NCI-H2029 (cell line): ENCODE measurements at regions not wholly inside any gene's neighbourhood (a gene's known extent, or its start where the extent isn't known, plus 50 kb on each side); places are given as distances from the start of the nearest gene placed in this dataset.
A peak's percentile ranks its signal among the peaks of the same experiment; 100 is the strongest.
"Not testable (repeated sequence)": the region's sequence is repeated elsewhere in the genome, so short reads cannot be mapped to it uniquely, and the experiment has no call there.

Experiments
- DNase-seq: peaks from one replicate; lab custom pipeline; 2025; lab: John Stamatoyannopoulos, UW

- not testable (repeated sequence) for DNase-seq
Observed at GRCh38 chr7:138220321-138220720, 144.1 kb downstream of the AKR1D1 start.

GRCh38 chr7:138221388-138221787 lies 145.1 kb downstream of the AKR1D1 start:
- not testable (repeated sequence) for DNase-seq

GRCh38 chr7:138223402-138223879 lies 147.2 kb downstream of the AKR1D1 start:
- no peak for DNase-seq

GRCh38 chr7:138226001-138226476 lies 149.8 kb downstream of the AKR1D1 start:
- peak; percentile 74 for DNase-seq

- no peak for DNase-seq
Observed at GRCh38 chr7:138226745-138227279, 150.6 kb downstream of the AKR1D1 start.

GRCh38 chr7:138228119-138228518 lies 151.9 kb downstream of the AKR1D1 start:
- no peak for DNase-seq

GRCh38 chr7:138228769-138229168 lies 152.5 kb downstream of the AKR1D1 start:
- no peak for DNase-seq

GRCh38 chr7:138233189-138233588 lies 156.9 kb downstream of the AKR1D1 start:
- DNase-seq, result no peak

- DNase-seq, result no peak
Observed at GRCh38 chr7:138235207-138235606, 158.9 kb downstream of the AKR1D1 start.

- no peak for DNase-seq
Observed at GRCh38 chr7:138237995-138238394, 161.7 kb downstream of the AKR1D1 start.

- DNase-seq, result no peak
Observed at GRCh38 chr7:138238734-138239659, 162.7 kb downstream of the AKR1D1 start.

GRCh38 chr7:138243430-138243829 lies 167.2 kb downstream of the AKR1D1 start:
- DNase-seq, result peak; percentile 88

- DNase-seq, result no peak
Observed at GRCh38 chr7:138243836-138244235, 167.6 kb downstream of the AKR1D1 start.

GRCh38 chr7:138244606-138245005 lies 168.3 kb downstream of the AKR1D1 start:
- DNase-seq, result no peak

- DNase-seq, result peak; percentile 8
Observed at GRCh38 chr7:138245216-138245615, 169.0 kb downstream of the AKR1D1 start.

GRCh38 chr7:138245682-138246081 lies 169.4 kb downstream of the AKR1D1 start:
- DNase-seq, result peak; percentile 56

- DNase-seq, result no peak
Observed at GRCh38 chr7:138246428-138246827, 170.2 kb downstream of the AKR1D1 start.

GRCh38 chr7:138247081-138247480 lies 170.8 kb downstream of the AKR1D1 start:
- DNase-seq, result no peak

GRCh38 chr7:138247568-138248333 lies 171.5 kb downstream of the AKR1D1 start:
- DNase-seq, result no peak

GRCh38 chr7:138248609-138249008 lies 172.3 kb downstream of the AKR1D1 start:
- no peak for DNase-seq

GRCh38 chr7:138249975-138250374 lies 173.7 kb downstream of the AKR1D1 start:
- no peak for DNase-seq

GRCh38 chr7:138252666-138253065 lies 176.4 kb downstream of the AKR1D1 start:
- DNase-seq, result not testable (repeated sequence)
